Trophoblast cell (in vitro differentiated cells and primary cell): ENCODE measurements at regions not wholly inside any gene's neighbourhood (a gene's known extent, or its start where the extent isn't known, plus 50 kb on each side); places are given as distances from the start of the nearest gene placed in this dataset.

Experiments
- DNase-seq, 2 donors: peaks; one replicate each; pipeline ENCODE4 v3.0.0-alpha.2; 2016
- H2AFZ ChIP-seq: 2 replicates; pipeline ENCODE4 v1.6.1; 2013; ENCODE audit warnings: low read length, moderate library complexity, mild to moderate bottlenecking; ENCODE audit not compliant: insufficient read depth, poor library complexity
- H2AK5ac ChIP-seq: 2 replicates; pipeline ENCODE4 v1.6.1; 2013; ENCODE audit warnings: mild to moderate bottlenecking, low read length
- H2BK120ac ChIP-seq: 2 replicates; pipeline ENCODE4 v1.6.1; 2013; ENCODE audit warnings: low read length, mild to moderate bottlenecking, moderate library complexity; ENCODE audit not compliant: insufficient read depth, poor library complexity
- H2BK12ac ChIP-seq: 2 replicates; pipeline ENCODE4 v1.6.1; 2013; ENCODE audit warnings: mild to moderate bottlenecking, low read length, moderate library complexity
- H2BK5ac ChIP-seq: 2 replicates; pipeline ENCODE4 v1.6.1; 2013; ENCODE audit warnings: low read length, low read depth, moderate library complexity, mild to moderate bottlenecking; ENCODE audit not compliant: poor library complexity
- H3K14ac ChIP-seq: 2 replicates; pipeline ENCODE4 v1.6.1; 2013; ENCODE audit warnings: mild to moderate bottlenecking, low read length
- H3K18ac ChIP-seq: 2 replicates; pipeline ENCODE4 v1.6.1; 2013; ENCODE audit warnings: mild to moderate bottlenecking, low read length
- H3K23ac ChIP-seq: 2 replicates; pipeline ENCODE4 v1.6.1; 2013; ENCODE audit warnings: low read length
- H3K27ac ChIP-seq: 2 replicates; pipeline ENCODE4 v1.5.1; 2013; ENCODE audit warnings: low read depth, mild to moderate bottlenecking, inconsistent platforms, low read length, moderate library complexity
- H3K27me3 ChIP-seq: 2 replicates; pipeline ENCODE4 v1.6.1; 2013; ENCODE audit warnings: inconsistent platforms, mild to moderate bottlenecking, low read length, moderate library complexity; ENCODE audit not compliant: insufficient read depth
- H3K36me3 ChIP-seq, 2 experiments: 1 replicate in 1 of 2; 2 replicates in 1 of 2; pipeline ENCODE4 v1.6.1; 2013; ENCODE audit warnings: low read length in 2 of 2, mild to moderate bottlenecking in 2 of 2, moderate library complexity in 1 of 2; ENCODE audit not compliant: insufficient read depth in 2 of 2, control insufficient read depth in 1 of 2
- H3K4ac ChIP-seq: 2 replicates; pipeline ENCODE4 v1.6.1; 2013; ENCODE audit warnings: low read depth, mild to moderate bottlenecking, low read length, moderate library complexity
- H3K4me1 ChIP-seq, 2 experiments: 1 replicate in 1 of 2; 2 replicates in 1 of 2; pipeline ENCODE4 v1.6.1; 2013; ENCODE audit warnings: low read length in 2 of 2, mild to moderate bottlenecking in 2 of 2, moderate library complexity in 1 of 2; ENCODE audit not compliant: insufficient read depth in 2 of 2, control insufficient read depth in 1 of 2
- H3K4me2 ChIP-seq: 2 replicates; pipeline ENCODE4 v1.6.1; 2013; ENCODE audit warnings: inconsistent platforms, mild to moderate bottlenecking, low read length, moderate library complexity
- H3K4me3 ChIP-seq: 2 replicates; pipeline ENCODE4 v1.5.1; 2013; ENCODE audit warnings: mild to moderate bottlenecking, low read depth, low read length, inconsistent platforms
- H3K79me1 ChIP-seq: one replicate; pipeline ENCODE4 v1.6.1; 2013; ENCODE audit warnings: low read length
- H3K79me2 ChIP-seq: 2 replicates; pipeline ENCODE4 v1.6.1; 2013; ENCODE audit warnings: low read length, mild to moderate bottlenecking; ENCODE audit not compliant: control insufficient read depth, insufficient read depth, poor library complexity
- H3K9ac ChIP-seq: 2 replicates; pipeline ENCODE4 v1.6.1; 2013; ENCODE audit warnings: mild to moderate bottlenecking, low read length
- H3K9me3 ChIP-seq: 2 replicates; pipeline ENCODE4 v1.6.1; 2013; ENCODE audit warnings: low read depth, mild to moderate bottlenecking, control low read depth, inconsistent platforms, low read length; ENCODE audit not compliant: insufficient read depth
- H4K12ac ChIP-seq: 2 replicates; pipeline ENCODE4 v1.6.1; 2013; ENCODE audit warnings: low read depth, mild to moderate bottlenecking, low read length, moderate library complexity
- H4K8ac ChIP-seq: 2 replicates; pipeline ENCODE4 v1.6.1; 2013; ENCODE audit warnings: low read depth, mild to moderate bottlenecking, low read length, moderate library complexity
- H4K91ac ChIP-seq: one replicate; pipeline ENCODE4 v1.6.1; 2013; ENCODE audit warnings: low read depth, mild to moderate bottlenecking, low read length, moderate library complexity
- WGBS: extraction: QIAGEN DNeasy Blood & Tissue Kit; methylation state at CpG from one replicate; pipeline ENCODE4 v1.1.7; 2013; ENCODE audit warnings: missing lambda C conversion rate; ENCODE audit not compliant: insufficient read length, insufficient coverage; ENCODE audit errors: extremely low coverage; 5-methylcytosine and 5-hydroxymethylcytosine counted together

- no CpG with 5 or more reads among the region's 5 CpGs for WGBS
- Histone ChIP-seq H3K4me1 (no peaks in the 10 kb centered on the region), H3K4me3 (no peak overlapping the region), H3K27me3 (no peaks in the 10 kb centered on the region), H3K27ac (no peak overlapping the region), H3K23ac (no peak overlapping the region), H3K9ac (no peak overlapping the region), H3K79me2 (no peaks in the 10 kb centered on the region), H2BK5ac (no peak overlapping the region), H3K4me2 (no peak overlapping the region), H4K12ac (no peak overlapping the region), H2AK5ac (no peak overlapping the region), H3K79me1 (no peaks in the 10 kb centered on the region), H2BK120ac (no peak overlapping the region), H3K14ac (no peak overlapping the region), H3K4ac (no peak overlapping the region), H2BK12ac (no peak overlapping the region), H4K8ac (no peak overlapping the region), H2AFZ (no peak overlapping the region), H3K36me3 (no peaks in the 10 kb centered on the region), H4K91ac (no peak overlapping the region), H3K9me3 (no peaks in the 10 kb centered on the region), H3K18ac (no peak overlapping the region)
- DNase-seq = no peak
These were observed 191.3 kb upstream of the PWP1 start for GRCh38 chr12:107494331-107494730.

- Histone ChIP-seq H3K4ac (no peak overlapping the region), H3K14ac (no peak overlapping the region), H3K27me3 (no peaks in the 10 kb centered on the region), H4K8ac (no peak overlapping the region), H3K79me1 (no peaks in the 10 kb centered on the region), H3K4me2 (no peak overlapping the region), H2BK5ac (no peak overlapping the region), H3K23ac (no peak overlapping the region), H2BK120ac (no peak overlapping the region), H4K12ac (no peak overlapping the region), H4K91ac (no peak overlapping the region), H3K9ac (no peak overlapping the region), H3K27ac (no peak overlapping the region), H3K36me3 (no peaks in the 10 kb centered on the region), H2AFZ (no peak overlapping the region), H3K9me3 (no peaks in the 10 kb centered on the region), H3K79me2 (no peaks in the 10 kb centered on the region), H3K18ac (no peak overlapping the region), H3K4me1 (no peaks in the 10 kb centered on the region), H2BK12ac (no peak overlapping the region), H2AK5ac (no peak overlapping the region), H3K4me3 (no peak overlapping the region)
- WGBS = no CpG with 5 or more reads among the region's 2 CpGs
- no peak for DNase-seq
These were observed 190.0 kb upstream of the PWP1 start for GRCh38 chr12:107495604-107496003.

GRCh38 chr12:107497231-107497630 lies 188.4 kb upstream of the PWP1 start:
- Histone ChIP-seq H3K4me1 (no peaks in the 10 kb centered on the region), H3K23ac (no peak overlapping the region), H3K4me2 (no peak overlapping the region), H3K4me3 (no peak overlapping the region), H3K27ac (no peak overlapping the region), H4K91ac (no peak overlapping the region), H3K79me2 (no peaks in the 10 kb centered on the region), H3K27me3 (no peaks in the 10 kb centered on the region), H2BK12ac (no peak overlapping the region), H3K4ac (no peak overlapping the region), H2AK5ac (no peak overlapping the region), H3K36me3 (no peaks in the 10 kb centered on the region), H3K18ac (no peak overlapping the region), H3K9me3 (no peaks in the 10 kb centered on the region), H2AFZ (no peak overlapping the region), H4K8ac (no peak overlapping the region), H3K79me1 (no peaks in the 10 kb centered on the region), H3K9ac (no peak overlapping the region), H4K12ac (no peak overlapping the region), H2BK120ac (no peak overlapping the region), H2BK5ac (no peak overlapping the region), H3K14ac (no peak overlapping the region)
- DNase-seq = no peak
- WGBS = no CpG with 5 or more reads among the region's 2 CpGs

- Histone ChIP-seq H3K27ac (no peak overlapping the region), H2BK120ac (no peak overlapping the region), H2BK12ac (no peak overlapping the region), H2AK5ac (no peak overlapping the region), H3K79me2 (no peaks in the 10 kb centered on the region), H2BK5ac (no peak overlapping the region), H3K23ac (no peak overlapping the region), H3K14ac (no peak overlapping the region), H4K12ac (no peak overlapping the region), H3K9me3 (no peaks in the 10 kb centered on the region), H3K18ac (no peak overlapping the region), H3K27me3 (no peaks in the 10 kb centered on the region), H3K4ac (no peak overlapping the region), H4K91ac (no peak overlapping the region), H3K9ac (no peak overlapping the region), H4K8ac (no peak overlapping the region), H3K79me1 (no peaks in the 10 kb centered on the region), H3K4me3 (no peak overlapping the region), H2AFZ (no peak overlapping the region), H3K4me2 (no peak overlapping the region), H3K4me1 (no peaks in the 10 kb centered on the region), H3K36me3 (no peaks in the 10 kb centered on the region)
- DNase-seq = no peak
- no CpG with 5 or more reads among the region's 6 CpGs for WGBS
These were observed 185.3 kb upstream of the PWP1 start for GRCh38 chr12:107500307-107500706.
